HEK293 (cell line): ENCODE measurements at regions not wholly inside any gene's neighbourhood (a gene's known extent, or its start where the extent isn't known, plus 50 kb on each side); places are given as distances from the start of the nearest gene placed in this dataset.
A peak's percentile ranks its signal among the peaks of the same experiment; 100 is the strongest.

Experiments
- CTCF ChIA-PET: fragments of 350-600 bp; formaldehyde crosslinking; extraction: SDS; loops from one replicate; lab custom pipeline; 2021; ENCODE audit warnings: antibody characterized with exemption; lab: Yijun Ruan, JAX
- POLR2A ChIA-PET: fragments of 300-600 bp; formaldehyde crosslinking; extraction: SDS; loops from one replicate; lab custom pipeline; 2020; ENCODE audit warnings: antibody characterized with exemption, inconsistent platforms; lab: Yijun Ruan, JAX
- H3K27ac ChIP-seq: fragments of 200-500 bp; sonication (Bioruptor generic); 2 replicates; pipeline ENCODE4 v1.5.1; 2014; ENCODE audit warnings: low read depth, low read length, control low read depth, inconsistent platforms; ENCODE audit errors: extremely low read depth
- H3K36me3 ChIP-seq, 2 experiments: fragments of 200-500 bp in 1 of 2; sonication (Bioruptor generic) in 1 of 2; 1 replicate in 1 of 2; 2 replicates in 1 of 2; pipeline ENCODE4 v1.5.1; 2014 to 2017; ENCODE audit warnings: inconsistent platforms in 2 of 2, low read length in 2 of 2; ENCODE audit not compliant: control insufficient read depth in 2 of 2, insufficient read depth in 1 of 2
- H3K4me1 ChIP-seq: fragments of 200-500 bp; sonication (Bioruptor generic); 2 replicates; pipeline ENCODE4 v1.5.1; 2014; ENCODE audit warnings: mild to moderate bottlenecking, low read length, inconsistent platforms; ENCODE audit not compliant: control insufficient read depth, insufficient read depth
- H3K4me3 ChIP-seq: 2 replicates; pipeline ENCODE4 v1.5.1; 2011; ENCODE audit warnings: low read depth, mild to moderate bottlenecking, control low read depth, low read length, moderate library complexity
- H3K9me3 ChIP-seq: fragments of 200-500 bp; sonication (Bioruptor generic); 2 replicates; pipeline ENCODE4 v1.5.1; 2014; ENCODE audit warnings: low read depth, low read length, inconsistent platforms; ENCODE audit not compliant: control insufficient read depth, insufficient read depth
- EGR2 ChIP-seq: fragments of 450-650 bp; formaldehyde crosslinking; IDR thresholded peaks from 2 replicates; pipeline ENCODE4 v1.5.1; 2016; ENCODE audit warnings: low read depth, missing biosample characterization, missing genetic modification characterization
- FEZF1 ChIP-seq: fragments of 450-650 bp; formaldehyde crosslinking; IDR thresholded peaks from 2 replicates; pipeline ENCODE4 v1.5.1; 2016; ENCODE audit warnings: missing biosample characterization, missing genetic modification characterization
- IKZF3 ChIP-seq: fragments of 450-650 bp; IDR thresholded peaks from 2 replicates; pipeline ENCODE4 v1.5.0; 2018; ENCODE audit warnings: missing biosample characterization, mild to moderate bottlenecking, missing genetic modification characterization, moderate library complexity
- KLF8 ChIP-seq: fragments of 450-650 bp; formaldehyde crosslinking; IDR thresholded peaks from 2 replicates; pipeline ENCODE4 v1.5.1; 2016; ENCODE audit warnings: missing biosample characterization, missing genetic modification characterization
- MEIS1 ChIP-seq: sonication (generic); formaldehyde crosslinking; IDR thresholded peaks from 2 replicates; pipeline ENCODE4 v1.8.1; 2022; ENCODE audit warnings: missing genetic modification reagents, mild to moderate bottlenecking, borderline replicate concordance
- PBX3 ChIP-seq: sonication (generic); formaldehyde crosslinking; IDR thresholded peaks from 2 replicates; pipeline ENCODE4 v1.8.1; 2022; ENCODE audit warnings: mild to moderate bottlenecking, moderate library complexity, missing genetic modification reagents
- REST ChIP-seq: fragments of 450-650 bp; formaldehyde crosslinking; IDR thresholded peaks from 2 replicates; pipeline ENCODE4 v1.5.1; 2016; ENCODE audit warnings: missing biosample characterization, missing genetic modification characterization
- ZBTB17 ChIP-seq: fragments of 450-650 bp; formaldehyde crosslinking; IDR thresholded peaks from 2 replicates; pipeline ENCODE4 v1.5.1; 2016; ENCODE audit warnings: missing biosample characterization, missing genetic modification characterization
- ZBTB21 ChIP-seq: fragments of 450-650 bp; formaldehyde crosslinking; IDR thresholded peaks from 2 replicates; pipeline ENCODE4 v1.5.1; 2017; ENCODE audit warnings: missing biosample characterization, missing genetic modification characterization
- ZNF366 ChIP-seq: fragments of 450-650 bp; formaldehyde crosslinking; conservative IDR thresholded peaks from 2 replicates; pipeline ENCODE4 v1.5.1; 2016; ENCODE audit warnings: missing biosample characterization, missing genetic modification characterization
- ZNF433 ChIP-seq: fragments of 450-650 bp; formaldehyde crosslinking; IDR thresholded peaks from 2 replicates; pipeline ENCODE4 v1.5.1; 2016; ENCODE audit warnings: missing biosample characterization, missing genetic modification characterization, low read depth
- ZNF449 ChIP-seq: fragments of 450-650 bp; formaldehyde crosslinking; IDR thresholded peaks from 2 replicates; pipeline ENCODE4 v1.5.1; 2017; ENCODE audit warnings: missing biosample characterization, mild to moderate bottlenecking, missing genetic modification characterization, moderate library complexity
- ZNF560 ChIP-seq: fragments of 450-650 bp; formaldehyde crosslinking; IDR thresholded peaks from 2 replicates; pipeline ENCODE4 v1.5.1; 2017; ENCODE audit warnings: missing biosample characterization, missing genetic modification characterization, borderline replicate concordance
- ZNF624 ChIP-seq: fragments of 450-650 bp; formaldehyde crosslinking; IDR thresholded peaks from 2 replicates; pipeline ENCODE4 v1.5.1; 2017; ENCODE audit warnings: missing biosample characterization, missing genetic modification characterization
- ZNF654 ChIP-seq: fragments of 450-650 bp; formaldehyde crosslinking; IDR thresholded peaks from 2 replicates; pipeline ENCODE4 v1.5.1; 2016; ENCODE audit warnings: low read depth, missing biosample characterization, missing genetic modification characterization
- ZNF701 ChIP-seq: fragments of 450-650 bp; formaldehyde crosslinking; IDR thresholded peaks from 2 replicates; pipeline ENCODE4 v1.5.1; 2016; ENCODE audit warnings: missing biosample characterization, missing genetic modification characterization
- ZNF768 ChIP-seq: fragments of 450-650 bp; formaldehyde crosslinking; IDR thresholded peaks from 2 replicates; pipeline ENCODE4 v1.5.1; 2018; ENCODE audit warnings: missing biosample characterization, mild to moderate bottlenecking, missing genetic modification characterization
- ZSCAN16 ChIP-seq: fragments of 450-650 bp; formaldehyde crosslinking; IDR thresholded peaks from 2 replicates; pipeline ENCODE4 v1.5.1; 2016; ENCODE audit warnings: missing biosample characterization, missing genetic modification characterization

- Histone ChIP-seq H3K36me3 (no peaks in the 10 kb centered on the region), H3K4me1 (no peaks in the 10 kb centered on the region), H3K9me3 (no peaks in the 10 kb centered on the region), H3K4me3 (no peak overlapping the region), H3K27ac (no peak overlapping the region)
- TF ChIP-seq ZBTB21 (tag by site-specific recombination) (peak; percentile 36; the same call in 1 of the 2 replicates), PBX3 (CRISPR knock-in tag) (no peak)
- ChIA-PET CTCF (no interaction called here), POLR2A (no interaction called here)
Measured at GRCh38 chr3:144403040-144403457, 431.4 kb downstream of the DIPK2A start.

GRCh38 chr3:144407335-144407734 is 435.7 kb downstream of the DIPK2A start:
- Histone ChIP-seq H3K4me1 (no peaks in the 10 kb centered on the region), H3K36me3 (no peaks in the 10 kb centered on the region), H3K27ac (no peak overlapping the region), H3K9me3 (no peaks in the 10 kb centered on the region), H3K4me3 (no peak overlapping the region)
- ChIA-PET CTCF (no interaction called here), POLR2A (interaction anchor here (1.4 kb wide), 1 partner anchor 436 kb away, joined by 4 read pairs; the partner anchor contains the start of gene DIPK2A)
- TF ChIP-seq FEZF1 (tag by site-specific recombination) (no peak), ZBTB17 (tag by site-specific recombination) (no peak), KLF8 (tag by site-specific recombination) (no peak), ZNF654 (tag by site-specific recombination) (no peak), ZNF449 (tag by site-specific recombination) (no peak), PBX3 (CRISPR knock-in tag) (no peak), ZNF433 (tag by site-specific recombination) (no peak)

GRCh38 chr3:144409319-144409718 is 437.7 kb downstream of the DIPK2A start:
- Histone ChIP-seq H3K4me3 (no peak overlapping the region), H3K27ac (no peak overlapping the region), H3K36me3 (no peaks in the 10 kb centered on the region), H3K4me1 (no peaks in the 10 kb centered on the region), H3K9me3 (no peaks in the 10 kb centered on the region)
- CTCF ChIA-PET: no interaction called here
- POLR2A ChIA-PET: no interaction called here
- TF ChIP-seq ZNF654 (tag by site-specific recombination): no peak
- no peak for TF ChIP-seq ZNF560
- TF ChIP-seq ZNF701 (tag by site-specific recombination): no peak
- TF ChIP-seq MEIS1: no peak
- TF ChIP-seq ZSCAN16 (tag by site-specific recombination): no peak
- no peak for TF ChIP-seq ZNF768 (tag by site-specific recombination)
- TF ChIP-seq REST (tag by site-specific recombination): no peak
- TF ChIP-seq IKZF3 (tag by site-specific recombination): no peak
- TF ChIP-seq ZNF366 (tag by site-specific recombination): no peak
- no peak for TF ChIP-seq EGR2 (tag by site-specific recombination)
- TF ChIP-seq ZNF624 (tag by site-specific recombination): no peak
